Loucy (cell line): ENCODE measurements at regions not wholly inside any gene's neighbourhood (a gene's known extent, or its start where the extent isn't known, plus 50 kb on each side); places are given as distances from the start of the nearest gene placed in this dataset.

Experiments used
- CTCF ChIP-seq: fragments of 200-600 bp; sonication (generic); conservative IDR thresholded peaks from 2 replicates; pipeline ENCODE4 v1.5.1; 2014; ENCODE audit warnings: mild to moderate bottlenecking, antibody characterized with exemption, low read length
- EZH2phosphoT487 ChIP-seq: fragments of 200-600 bp; IDR thresholded peaks from 2 replicates; pipeline ENCODE4 v1.6.1; 2018; ENCODE audit warnings: antibody characterized with exemption, mild to moderate bottlenecking, moderate library complexity, borderline replicate concordance

GRCh38 chr10:128979405-128979804 lies 487.6 kb upstream of the MGMT start:
- TF ChIP-seq EZH2phosphoT487 = no peak
- TF ChIP-seq CTCF = no peak
